Cardiac septum (tissue), 1 donor: ENCODE measurements at regions not wholly inside any gene's neighbourhood (a gene's known extent, or its start where the extent isn't known, plus 50 kb on each side); places are given as distances from the start of the nearest gene placed in this dataset.
"Not testable (repeated sequence)": the region's sequence is repeated elsewhere in the genome, so short reads cannot be mapped to it uniquely, and the experiment has no call there.

Source experiments
- DNase-seq: peaks from one replicate; pipeline ENCODE4 v3.0.0-alpha.2; 2020; ENCODE audit warnings: low spot score
- intact Hi-C: fragments of 100-400 bp; cut with DNase I; formaldehyde crosslinking; loops from one replicate; pipeline ENCODE4 v1.14.0; 2022
- donor health status: DM: no; HTN: no; CAD: no.

GRCh38 chr14:62429683-62430082, 615.6 kb downstream of the KCNH5 start:
- no peak for DNase-seq
- intact Hi-C loops, result no loop called here

GRCh38 chr14:62431496-62431895, 613.8 kb downstream of the KCNH5 start:
- no peak for DNase-seq
- intact Hi-C loops, result no loop called here

GRCh38 chr14:62432955-62433354, 612.3 kb downstream of the KCNH5 start:
- intact Hi-C loops, result no loop called here
- no peak for DNase-seq

GRCh38 chr14:62436261-62436660, 609.0 kb downstream of the KCNH5 start:
- intact Hi-C loops, result no loop called here
- no peak for DNase-seq

- intact Hi-C loops, result no loop called here
- no peak for DNase-seq
Observed at GRCh38 chr14:62439210-62439609, 606.0 kb downstream of the KCNH5 start.

- DNase-seq, result no peak
- intact Hi-C loops, result no loop called here
Observed at GRCh38 chr14:62443796-62444195, 601.5 kb downstream of the KCNH5 start.

GRCh38 chr14:62445570-62445969, 599.7 kb downstream of the KCNH5 start:
- no peak for DNase-seq
- intact Hi-C loops, result no loop called here

GRCh38 chr14:62451221-62451620, 594.0 kb downstream of the KCNH5 start:
- intact Hi-C loops, result no loop called here
- no peak for DNase-seq

GRCh38 chr14:62453226-62453625, 592.0 kb downstream of the KCNH5 start:
- intact Hi-C loops, result no loop called here
- DNase-seq, result no peak

GRCh38 chr14:62455446-62455845, 589.8 kb downstream of the KCNH5 start:
- no peak for DNase-seq
- intact Hi-C loops, result no loop called here

- intact Hi-C loops, result no loop called here
- DNase-seq, result no peak
Observed at GRCh38 chr14:62462988-62463387, 582.3 kb downstream of the KCNH5 start.

GRCh38 chr14:62468946-62469345, 576.3 kb downstream of the KCNH5 start:
- intact Hi-C loops, result no loop called here
- no peak for DNase-seq

- intact Hi-C loops, result no loop called here
- no peak for DNase-seq
Observed at GRCh38 chr14:62470935-62471334, 574.3 kb downstream of the KCNH5 start.

- no peak for DNase-seq
- intact Hi-C loops, result no loop called here
Observed at GRCh38 chr14:62491146-62491545, 554.1 kb downstream of the KCNH5 start.

- no peak for DNase-seq
- intact Hi-C loops, result no loop called here
Observed at GRCh38 chr14:62497708-62498107, 547.5 kb downstream of the KCNH5 start.

- DNase-seq, result no peak
- intact Hi-C loops, result no loop called here
Observed at GRCh38 chr14:62501021-62501750, 544.1 kb downstream of the KCNH5 start.

- intact Hi-C loops, result no loop called here
- DNase-seq, result no peak
Observed at GRCh38 chr14:62505045-62505444, 540.2 kb downstream of the KCNH5 start.

GRCh38 chr14:62521309-62521708, 523.9 kb downstream of the KCNH5 start:
- intact Hi-C loops, DNase-seq: not testable (repeated sequence)

- intact Hi-C loops, result no loop called here
- DNase-seq, result no peak
Observed at GRCh38 chr14:62528296-62528695, 517.0 kb downstream of the KCNH5 start.

GRCh38 chr14:62532181-62532580, 513.1 kb downstream of the KCNH5 start:
- no peak for DNase-seq
- intact Hi-C loops, result no loop called here

GRCh38 chr14:62546862-62547474, 498.3 kb downstream of the KCNH5 start:
- intact Hi-C loops, result no loop called here
- DNase-seq, result no peak

- intact Hi-C loops, result no loop called here
- DNase-seq, result no peak
Observed at GRCh38 chr14:62557416-62557815, 487.8 kb downstream of the KCNH5 start.
